LNCaP clone FGC (cell line): ENCODE measurements at regions not wholly inside any gene's neighbourhood (a gene's known extent, or its start where the extent isn't known, plus 50 kb on each side); places are given as distances from the start of the nearest gene placed in this dataset.

Experiments used
- DNase-seq: peaks from one replicate; pipeline ENCODE4 v3.0.0-alpha.2; 2011; ENCODE audit warnings: low read depth
- H3K4me3 ChIP-seq: 2 replicates; pipeline ENCODE4 v1.5.1; 2011; ENCODE audit warnings: mild to moderate bottlenecking, low read depth, low read length, control low read depth
- TF ChIP-seq, protein P1 (sequence below): IDR thresholded peaks from 2 replicates; pipeline ENCODE4 v1.5.1; 2012; ENCODE audit warnings: mild to moderate bottlenecking; ENCODE audit not compliant: control insufficient read depth, insufficient read depth; ENCODE audit errors: extremely low read depth

GRCh38 chr11:127451861-127452260 is 451.3 kb upstream of the KIRREL3 start:
- DNase-seq: no peak
- TF ChIP-seq, protein P1, sequence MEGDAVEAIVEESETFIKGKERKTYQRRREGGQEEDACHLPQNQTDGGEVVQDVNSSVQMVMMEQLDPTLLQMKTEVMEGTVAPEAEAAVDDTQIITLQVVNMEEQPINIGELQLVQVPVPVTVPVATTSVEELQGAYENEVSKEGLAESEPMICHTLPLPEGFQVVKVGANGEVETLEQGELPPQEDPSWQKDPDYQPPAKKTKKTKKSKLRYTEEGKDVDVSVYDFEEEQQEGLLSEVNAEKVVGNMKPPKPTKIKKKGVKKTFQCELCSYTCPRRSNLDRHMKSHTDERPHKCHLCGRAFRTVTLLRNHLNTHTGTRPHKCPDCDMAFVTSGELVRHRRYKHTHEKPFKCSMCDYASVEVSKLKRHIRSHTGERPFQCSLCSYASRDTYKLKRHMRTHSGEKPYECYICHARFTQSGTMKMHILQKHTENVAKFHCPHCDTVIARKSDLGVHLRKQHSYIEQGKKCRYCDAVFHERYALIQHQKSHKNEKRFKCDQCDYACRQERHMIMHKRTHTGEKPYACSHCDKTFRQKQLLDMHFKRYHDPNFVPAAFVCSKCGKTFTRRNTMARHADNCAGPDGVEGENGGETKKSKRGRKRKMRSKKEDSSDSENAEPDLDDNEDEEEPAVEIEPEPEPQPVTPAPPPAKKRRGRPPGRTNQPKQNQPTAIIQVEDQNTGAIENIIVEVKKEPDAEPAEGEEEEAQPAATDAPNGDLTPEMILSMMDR: no peak

GRCh38 chr11:127448101-127448500 is 447.5 kb upstream of the KIRREL3 start:
- no peak for DNase-seq
- TF ChIP-seq, protein P1: no peak
- H3K4me3 ChIP-seq: no peak overlapping the region

More at GRCh38 chr11:127451861-127452260, 451.3 kb upstream of the KIRREL3 start:
- no peak overlapping the region for H3K4me3 ChIP-seq

- DNase-seq: no peak
- TF ChIP-seq, protein P1: no peak
Observed at GRCh38 chr11:127445476-127445875, 444.9 kb upstream of the KIRREL3 start.

GRCh38 chr11:127443297-127443696 is 442.7 kb upstream of the KIRREL3 start:
- H3K4me3 ChIP-seq: no peak overlapping the region
- no peak for DNase-seq
- TF ChIP-seq, protein P1: no peak

More at GRCh38 chr11:127445476-127445875, 444.9 kb upstream of the KIRREL3 start:
- no peak overlapping the region for H3K4me3 ChIP-seq

- no peak overlapping the region for H3K4me3 ChIP-seq
- TF ChIP-seq, protein P1: no peak
- no peak for DNase-seq
Observed at GRCh38 chr11:127440616-127441015, 440.0 kb upstream of the KIRREL3 start.

DNA sequence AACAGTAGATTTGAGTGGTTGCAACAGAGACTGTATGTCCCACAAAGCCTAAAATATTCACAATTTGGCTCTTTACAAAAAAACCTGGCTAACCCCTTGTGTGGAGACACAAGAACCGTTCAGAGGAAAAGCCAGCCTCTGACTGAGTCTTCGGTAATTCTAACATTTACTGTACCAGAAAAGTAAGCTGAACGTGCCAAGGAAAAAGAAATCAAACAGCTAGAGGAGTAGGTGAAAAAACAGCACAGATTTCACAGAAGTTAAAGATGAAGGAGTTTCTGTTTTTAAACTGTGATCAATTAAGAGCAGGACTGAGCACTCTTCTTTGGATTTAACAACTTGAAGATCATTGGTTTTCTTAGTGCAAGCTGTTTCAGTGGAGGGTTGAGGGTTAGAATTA is 424.7 kb upstream of the KIRREL3 start:
- no peak for DNase-seq
- no peak overlapping the region for H3K4me3 ChIP-seq
- TF ChIP-seq, protein P1: no peak

DNA sequence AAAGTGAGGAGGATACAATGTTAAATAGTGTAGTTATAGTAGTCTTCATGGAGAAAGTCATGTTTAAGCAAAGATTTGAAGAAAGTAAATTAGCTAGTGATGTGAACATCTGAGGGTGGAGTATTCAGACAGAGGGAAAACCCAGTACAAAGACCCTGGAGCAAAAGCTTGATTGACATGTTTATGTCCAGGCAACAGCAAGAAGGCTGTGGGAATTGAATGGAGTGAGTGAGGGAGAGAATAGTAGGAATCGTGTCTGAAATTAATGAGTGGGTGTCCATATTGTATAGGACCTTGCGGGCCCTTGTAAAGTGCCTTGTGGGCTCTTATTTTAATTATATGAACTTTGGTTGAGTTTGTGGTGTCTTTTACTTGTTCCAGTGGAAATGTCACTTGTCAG is 424.1 kb upstream of the KIRREL3 start:
- no peak for DNase-seq
- TF ChIP-seq, protein P1: no peak
- no peak overlapping the region for H3K4me3 ChIP-seq
